HepG2 (cell line): ENCODE measurements at regions not wholly inside any gene's neighbourhood (a gene's known extent, or its start where the extent isn't known, plus 50 kb on each side); places are given as distances from the start of the nearest gene placed in this dataset.

ENCODE experiments used
- ATAC-seq: fragments of 200-7000 bp; cut with Tn5 transposase; 3 replicates; pipeline ENCODE4 v1.9.1; 2020; ENCODE audit warnings: mild to moderate bottlenecking, moderate library complexity
- BruUV-seq: library from RNA; stranded (reverse); fragments of 400-500 nt; replicated peaks from 2 replicates; lab custom pipeline; 2021; lab: Mats Ljungman, UMichigan
- CTCF ChIA-PET: fragments of 300-600 bp; formaldehyde crosslinking; extraction: SDS; loops from one replicate; lab custom pipeline; 2021; ENCODE audit warnings: low total read pairs, inconsistent platforms, low intra/inter-chr PET ratio; lab: Yijun Ruan, JAX
- POLR2A ChIA-PET: fragments of 350-600 bp; sonication (Branson Sonifier 250); formaldehyde crosslinking; loops from one replicate; lab custom pipeline; 2020; ENCODE audit warnings: antibody characterized with exemption, inconsistent platforms; lab: Yijun Ruan, JAX
- DNase-seq: peaks from one replicate; pipeline ENCODE4 v3.0.0-alpha.2; 2015; ENCODE audit warnings: low spot score
- FAIRE-seq: peaks from 3 replicates; lab custom pipeline; 2011; peaks lifted over from hg19 to GRCh38; lab: Jason Lieb, UNC
- H2AFZ ChIP-seq: one replicate; pipeline ENCODE4 v1.6.1; 2011; ENCODE audit warnings: low read length, inconsistent platforms
- H3K27ac ChIP-seq: fragments of 300-600 bp; 3 replicates; pipeline ENCODE4 v1.8.0; 2011; ENCODE audit warnings: mixed run types, mild to moderate bottlenecking, mixed read lengths, low read length, inconsistent platforms; ENCODE audit not compliant: insufficient read depth; ENCODE audit errors: extremely low read length
- H3K27me3 ChIP-seq, 2 experiments: fragments of 200-600 bp in 1 of 2; 2 replicates in 1 of 2; 3 replicates in 1 of 2; pipeline versions ENCODE4 v1.6.0 to v1.8.0; 2011; ENCODE audit warnings: low read length in 2 of 2, mild to moderate bottlenecking in 2 of 2, moderate library complexity in 2 of 2, inconsistent platforms in 1 of 2; ENCODE audit not compliant: insufficient read depth in 2 of 2, control insufficient read depth in 1 of 2
- H3K36me3 ChIP-seq, 2 experiments: fragments of 200-600 bp in 1 of 2; replicated peaks in 1 of 2; 2 replicates in 1 of 2; 3 replicates in 1 of 2; pipeline versions ENCODE4 v1.5.1 to v1.8.0; 2011; ENCODE audit warnings: low read length in 2 of 2, inconsistent platforms in 1 of 2; ENCODE audit not compliant: insufficient read depth in 2 of 2, control insufficient read depth in 1 of 2
- H3K4me1 ChIP-seq: 2 replicates; pipeline ENCODE4 v1.5.1; 2012; ENCODE audit warnings: low read length, inconsistent platforms; ENCODE audit not compliant: insufficient read depth
- H3K4me2 ChIP-seq: 2 replicates; pipeline ENCODE4 v1.6.0; 2011; ENCODE audit warnings: low read depth, low read length, inconsistent platforms
- H3K4me3 ChIP-seq, 3 experiments: fragments of 200-600 bp in 1 of 3; sonication (generic), shearing (Covaris generic) in 1 of 3; replicated peaks in 1 of 3; 2 replicates each; pipeline ENCODE4 v1.5.1; 2011 to 2016; ENCODE audit warnings: low read length in 3 of 3, inconsistent platforms in 2 of 3, low read depth in 2 of 3, mild to moderate bottlenecking in 2 of 3, control low read depth in 1 of 3, mixed read lengths in 1 of 3; ENCODE audit not compliant: insufficient read depth in 1 of 3
- H3K79me2 ChIP-seq: one replicate; pipeline ENCODE4 v1.6.1; 2011; ENCODE audit warnings: low read length, inconsistent platforms; ENCODE audit not compliant: insufficient read depth
- H3K9ac ChIP-seq: 2 replicates; pipeline ENCODE4 v1.6.0; 2011; ENCODE audit warnings: mild to moderate bottlenecking, low read depth, low read length, inconsistent platforms; ENCODE audit not compliant: insufficient read depth
- H3K9me3 ChIP-seq: 2 replicates; pipeline ENCODE4 v1.5.1; 2012; ENCODE audit warnings: mild to moderate bottlenecking, low read length
- H4K20me1 ChIP-seq: 2 replicates; pipeline ENCODE4 v1.6.0; 2011; ENCODE audit warnings: inconsistent platforms, mild to moderate bottlenecking, low read length, moderate library complexity; ENCODE audit not compliant: insufficient read depth
- HBP1 ChIP-seq: IDR thresholded peaks from 2 replicates; pipeline ENCODE4 v1.6.1; 2016; ENCODE audit warnings: low read depth, control low read depth
- MAFF ChIP-seq: IDR thresholded peaks from 2 replicates; pipeline ENCODE4 v1.6.1; 2011; ENCODE audit warnings: low read depth, low read length, improper control_type of control experiment
- MAZ ChIP-seq, 2 experiments: sonication (generic) in 1 of 2; formaldehyde crosslinking in 1 of 2; IDR thresholded peaks; 2 replicates each; pipeline versions ENCODE4 v1.5.0 to v1.6.1; 2012 to 2020; ENCODE audit warnings: low read depth in 2 of 2, mild to moderate bottlenecking in 2 of 2, borderline replicate concordance in 1 of 2, improper control_type of control experiment in 1 of 2, low read length in 1 of 2, missing genetic modification reagents in 1 of 2, moderate library complexity in 1 of 2
- MIXL1 ChIP-seq: IDR thresholded peaks from 2 replicates; pipeline ENCODE4 v1.6.1; 2016
- PBX3 ChIP-seq: sonication (generic); formaldehyde crosslinking; IDR thresholded peaks from 2 replicates; pipeline ENCODE4 v1.8.1; 2023; ENCODE audit warnings: missing genetic modification reagents, inconsistent platforms, borderline replicate concordance
- PPARG ChIP-seq: conservative IDR thresholded peaks from 2 replicates; pipeline ENCODE4 v1.6.1; 2016; ENCODE audit warnings: missing biosample characterization, missing genetic modification reagents
- RAD21 ChIP-seq: fragments of 450-650 bp; formaldehyde crosslinking; IDR thresholded peaks from 2 replicates; pipeline ENCODE4 v1.5.0; 2020; ENCODE audit warnings: mild to moderate bottlenecking
- SATB2 ChIP-seq: sonication (generic); formaldehyde crosslinking; IDR thresholded peaks from 2 replicates; pipeline ENCODE4 v1.5.0; 2020; ENCODE audit warnings: missing genetic modification reagents
- SP140L ChIP-seq: sonication (generic); formaldehyde crosslinking; IDR thresholded peaks from 2 replicates; pipeline ENCODE4 v1.4.0; 2020; ENCODE audit warnings: missing genetic modification reagents, borderline replicate concordance
- STAT6 ChIP-seq: sonication (generic); formaldehyde crosslinking; IDR thresholded peaks from 2 replicates; pipeline ENCODE4 v1.4.0; 2020; ENCODE audit warnings: missing genetic modification reagents, mild to moderate bottlenecking, borderline replicate concordance
- TOPORS ChIP-seq: sonication (generic); formaldehyde crosslinking; IDR thresholded peaks from 2 replicates; pipeline ENCODE4 v1.8.0; 2023; ENCODE audit warnings: mild to moderate bottlenecking, missing genetic modification reagents
- U2AF2 ChIP-seq: fragments of 200-400 bp; formaldehyde crosslinking; IDR thresholded peaks from 2 replicates; pipeline ENCODE4 v1.6.1; 2017; ENCODE audit warnings: low read depth, mild to moderate bottlenecking, low read length
- ZMYM2 ChIP-seq: sonication (generic); formaldehyde crosslinking; IDR thresholded peaks from 2 replicates; pipeline ENCODE4 v1.8.0; 2022; ENCODE audit warnings: mild to moderate bottlenecking, missing genetic modification reagents
- ZNF296 ChIP-seq: sonication (generic); formaldehyde crosslinking; conservative IDR thresholded peaks from 2 replicates; pipeline ENCODE4 v1.5.0; 2020; ENCODE audit warnings: mild to moderate bottlenecking, missing genetic modification reagents
- ZNF367 ChIP-seq: sonication (generic); formaldehyde crosslinking; IDR thresholded peaks from 2 replicates; pipeline ENCODE4 v1.4.0; 2020; ENCODE audit warnings: missing genetic modification reagents, borderline replicate concordance
- ZNF460 ChIP-seq: sonication (generic); formaldehyde crosslinking; IDR thresholded peaks from 2 replicates; pipeline ENCODE4 v1.5.1; 2020; ENCODE audit warnings: missing genetic modification reagents, mild to moderate bottlenecking, borderline replicate concordance
- ZNF83 ChIP-seq: sonication (generic); formaldehyde crosslinking; IDR thresholded peaks from 2 replicates; pipeline ENCODE4 v1.4.0; 2020; ENCODE audit warnings: missing genetic modification reagents, mild to moderate bottlenecking, borderline replicate concordance
- WGBS: methylation state at CpG from one replicate; pipeline ENCODE4 v1.1.6; 2017; ENCODE audit warnings: low lambda C conversion rate; 5-methylcytosine and 5-hydroxymethylcytosine counted together
- in situ Hi-C: cut with HindIII; loops from 2 replicates; pipeline ENCODE4 v1.10.0; 2017; ENCODE audit warnings: low pct_unique_long_range_greater_than_20kb; ENCODE audit not compliant: extremely low pct_ligation_motif_present
- intact Hi-C: fragments of 100-400 bp; cut with micrococcal nuclease; formaldehyde crosslinking; loops from one replicate; pipeline ENCODE4 v1.10.0; 2022; ENCODE audit not compliant: unreplicated experiment
- TF ChIP-seq, protein P1 (sequence below): sonication (generic); formaldehyde crosslinking; conservative IDR thresholded peaks from 2 replicates; pipeline ENCODE4 v1.8.0; 2022; ENCODE audit warnings: mild to moderate bottlenecking, moderate library complexity, missing genetic modification reagents

- in situ Hi-C loops: no loop called here
- Histone ChIP-seq H3K9me3 (no peaks in the 10 kb centered on the region), H3K27me3 (peaks cover 0 to 2% of the 10 kb centered on the region in 2 experiments; a peak in 2 of 5 replicates), H3K4me2 (no peak overlapping the region), H2AFZ (no peak overlapping the region), H3K36me3 (no peaks in the 10 kb centered on the region), H3K4me1 (peaks cover 9% of the 10 kb centered on the region), H3K27ac (no peak overlapping the region), H3K9ac (no peak overlapping the region), H4K20me1 (no peaks in the 10 kb centered on the region), H3K79me2 (no peaks in the 10 kb centered on the region), H3K4me3 (no peak overlapping the region)
- ATAC-seq (no peak), FAIRE-seq (no peak), DNase-seq (no peak)
- POLR2A ChIA-PET: no interaction called here
- no TSS peak for BruUV-seq
- CTCF ChIA-PET: no interaction called here
- intact Hi-C loops: no loop called here
- 65% methylated on average over 12 of the region's 15 CpGs for WGBS
- TF ChIP-seq TOPORS (CRISPR knock-in tag) (no peak), U2AF2 (no peak), ZNF367 (CRISPR knock-in tag) (no peak), MAFF (no peak), ZNF83 (CRISPR knock-in tag) (no peak), ZMYM2 (CRISPR knock-in tag) (no peak), MIXL1 (CRISPR knock-in tag) (no peak), SATB2 (no peak), MAZ (IDR thresholded peaks at IDR 0.05; ENCODE audit: borderline replicate concordance, low read depth, low read length) (no peak), MAZ (CRISPR knock-in tag; IDR thresholded peaks at IDR 0.05; ENCODE audit: low read depth) (no peak), ZNF460 (CRISPR knock-in tag) (no peak), PBX3 (CRISPR knock-in tag) (no peak), SP140L (CRISPR knock-in tag) (no peak), HBP1 (CRISPR knock-in tag) (no peak), RAD21 (CRISPR knock-in tag) (no peak), PPARG (no peak), ZNF296 (no peak), STAT6 (CRISPR knock-in tag) (no peak)
- TF ChIP-seq, protein P1, sequence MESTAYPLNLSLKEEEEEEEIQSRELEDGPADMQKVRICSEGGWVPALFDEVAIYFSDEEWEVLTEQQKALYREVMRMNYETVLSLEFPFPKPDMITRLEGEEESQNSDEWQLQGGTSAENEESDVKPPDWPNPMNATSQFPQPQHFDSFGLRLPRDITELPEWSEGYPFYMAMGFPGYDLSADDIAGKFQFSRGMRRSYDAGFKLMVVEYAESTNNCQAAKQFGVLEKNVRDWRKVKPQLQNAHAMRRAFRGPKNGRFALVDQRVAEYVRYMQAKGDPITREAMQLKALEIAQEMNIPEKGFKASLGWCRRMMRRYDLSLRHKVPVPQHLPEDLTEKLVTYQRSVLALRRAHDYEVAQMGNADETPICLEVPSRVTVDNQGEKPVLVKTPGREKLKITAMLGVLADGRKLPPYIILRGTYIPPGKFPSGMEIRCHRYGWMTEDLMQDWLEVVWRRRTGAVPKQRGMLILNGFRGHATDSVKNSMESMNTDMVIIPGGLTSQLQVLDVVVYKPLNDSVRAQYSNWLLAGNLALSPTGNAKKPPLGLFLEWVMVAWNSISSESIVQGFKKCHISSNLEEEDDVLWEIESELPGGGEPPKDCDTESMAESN (CRISPR knock-in tag): no peak
Measured at GRCh38 chr5:133825631-133826289, 142.7 kb downstream of the C5orf15 start.
